Endothelial cell of umbilical vein (primary cell): ENCODE measurements at regions not wholly inside any gene's neighbourhood (a gene's known extent, or its start where the extent isn't known, plus 50 kb on each side); places are given as distances from the start of the nearest gene placed in this dataset.

Source experiments
- BruUV-seq: library from RNA; stranded (reverse); fragments of 400-500 nt; replicated peaks from 2 replicates; lab custom pipeline; 2021; lab: Mats Ljungman, UMichigan
- CTCF ChIA-PET: fragments of 300-600, 350-600 bp; sonication (Branson Sonifier 250); formaldehyde crosslinking; loops from one replicate; lab custom pipeline; 2021; ENCODE audit warnings: antibody characterized with exemption, inconsistent platforms; lab: Charles Lee
- POLR2A ChIA-PET: fragments of 300-600, 350-600 bp; sonication (Branson Sonifier 250); formaldehyde crosslinking; loops from one replicate; lab custom pipeline; 2021; ENCODE audit warnings: antibody characterized with exemption, inconsistent platforms; lab: Charles Lee
- DNase-seq: peaks from one replicate; pipeline ENCODE4 v3.0.0-alpha.2; 2011; ENCODE audit warnings: low read depth, low spot score
- FAIRE-seq: peaks from 2 replicates; lab custom pipeline; 2011; peaks lifted over from hg19 to GRCh38; lab: Jason Lieb, UNC
- H2AFZ ChIP-seq: 2 replicates; pipeline ENCODE4 v1.6.0; 2012; ENCODE audit warnings: low read depth, low read length, control low read depth, inconsistent platforms
- H3K27ac ChIP-seq: 2 replicates; pipeline ENCODE4 v1.5.1; 2011; ENCODE audit warnings: low read depth, mild to moderate bottlenecking, control low read depth, low read length, moderate library complexity; ENCODE audit not compliant: insufficient read depth
- H3K27me3 ChIP-seq, 2 experiments: 2 replicates each; pipeline versions ENCODE4 v1.6.0 to v1.6.1; 2011; ENCODE audit warnings: low read length in 2 of 2, mixed read lengths in 1 of 2; ENCODE audit not compliant: control insufficient read depth in 2 of 2, insufficient read depth in 2 of 2
- H3K36me3 ChIP-seq, 2 experiments: 2 replicates in 1 of 2; 3 replicates in 1 of 2; pipeline ENCODE4 v1.5.1; 2011; ENCODE audit warnings: low read length in 2 of 2, mild to moderate bottlenecking in 1 of 2, moderate library complexity in 1 of 2; ENCODE audit not compliant: control insufficient read depth in 2 of 2, insufficient read depth in 2 of 2; ENCODE audit errors: extremely low read depth in 1 of 2
- H3K4me1 ChIP-seq: 3 replicates; pipeline ENCODE4 v1.5.1; 2011; ENCODE audit warnings: mild to moderate bottlenecking, low read length; ENCODE audit not compliant: control insufficient read depth, insufficient read depth; ENCODE audit errors: extremely low read depth
- H3K4me2 ChIP-seq: 2 replicates; pipeline ENCODE4 v1.6.1; 2011; ENCODE audit warnings: low read length, control low read depth, mixed read lengths; ENCODE audit not compliant: insufficient read depth
- H3K4me3 ChIP-seq, 3 experiments: fragments of 200-600 bp in 1 of 3; sonication (generic), shearing (Covaris generic) in 1 of 3; replicated peaks in 1 of 3; 2 replicates each; pipeline ENCODE4 v1.5.1; 2011 to 2016; ENCODE audit warnings: control low read depth in 3 of 3, low read length in 3 of 3, mild to moderate bottlenecking in 2 of 3, inconsistent platforms in 1 of 3, low read depth in 1 of 3, moderate library complexity in 1 of 3; ENCODE audit not compliant: insufficient read depth in 1 of 3
- H3K79me2 ChIP-seq: 2 replicates; pipeline ENCODE4 v1.6.0; 2012; ENCODE audit warnings: low read length, inconsistent platforms; ENCODE audit not compliant: control insufficient read depth, insufficient read depth
- H3K9ac ChIP-seq: replicated peaks from 2 replicates; pipeline ENCODE3; 2011; ENCODE audit warnings: low read length, control low read depth; ENCODE audit not compliant: insufficient read depth; ENCODE audit errors: extremely low read depth
- H3K9me1 ChIP-seq: replicated peaks from 3 replicates; pipeline ENCODE4 v1.6.0; 2011; ENCODE audit warnings: mild to moderate bottlenecking, low read length; ENCODE audit not compliant: control insufficient read depth, insufficient read depth; ENCODE audit errors: extremely low read depth
- H3K9me3 ChIP-seq: replicated peaks from 2 replicates; pipeline ENCODE4 v1.5.1; 2012; ENCODE audit warnings: low read length, inconsistent platforms; ENCODE audit not compliant: control insufficient read depth, insufficient read depth
- H4K20me1 ChIP-seq: replicated peaks from 2 replicates; pipeline ENCODE3; 2011; ENCODE audit warnings: mild to moderate bottlenecking, low read length; ENCODE audit not compliant: control insufficient read depth, insufficient read depth; ENCODE audit errors: extremely low read depth
- EZH2 ChIP-seq: IDR thresholded peaks from 2 replicates; pipeline ENCODE4 v1.6.1; 2012; ENCODE audit warnings: borderline replicate concordance, low read depth, mild to moderate bottlenecking, moderate library complexity, low read length, inconsistent platforms; ENCODE audit not compliant: severe bottlenecking
- FOS ChIP-seq: IDR thresholded peaks from 2 replicates; pipeline ENCODE4 v1.6.1; 2011; ENCODE audit warnings: mild to moderate bottlenecking, low read length, moderate library complexity, borderline replicate concordance; ENCODE audit not compliant: insufficient read depth
- GATA2 ChIP-seq: IDR thresholded peaks from 2 replicates; pipeline ENCODE4 v1.7.0; 2011; ENCODE audit warnings: low read depth, mild to moderate bottlenecking, moderate library complexity, mixed read lengths, low read length; ENCODE audit not compliant: insufficient read length, insufficient read depth
- JUN ChIP-seq: IDR thresholded peaks from 2 replicates; pipeline ENCODE4 v1.6.1; 2011; ENCODE audit warnings: borderline replicate concordance, low read depth; ENCODE audit not compliant: insufficient read length, insufficient read depth
- MYC ChIP-seq: IDR thresholded peaks from one replicate; pipeline ENCODE4 v1.6.1; 2011; ENCODE audit warnings: mild to moderate bottlenecking, low read depth, low read length
- POLR2A ChIP-seq: IDR thresholded peaks from 2 replicates; pipeline ENCODE4 v1.6.1; 2012; ENCODE audit warnings: low read depth, mild to moderate bottlenecking, control low read depth, low read length
- POLR2AphosphoS5 ChIP-seq: IDR thresholded peaks from 2 replicates; pipeline ENCODE4 v1.6.1; 2012; ENCODE audit warnings: low read depth, mild to moderate bottlenecking, control low read depth, low read length, moderate library complexity; ENCODE audit not compliant: insufficient read depth
- dilution Hi-C: fragments of 300-500 bp; cut with MboI; formaldehyde crosslinking; loops from one replicate; pipeline ENCODE4 v1.15.0; 2019; ENCODE audit warnings: low sequenced_read_pairs; ENCODE audit not compliant: extremely low pct_ligation_motif_present
- intact Hi-C: fragments of 100-400 bp; cut with micrococcal nuclease; formaldehyde crosslinking; loops from one replicate; pipeline ENCODE4 v1.10.0; 2022
- TF ChIP-seq, protein P1 (sequence below), 2 donors: IDR thresholded peaks; 1 replicate in 1 of 2; 2 replicates in 1 of 2; pipeline ENCODE4 v1.5.1; 2011; ENCODE audit warnings: low read length in 2 of 2, mild to moderate bottlenecking in 2 of 2, moderate library complexity in 2 of 2, control low read depth in 1 of 2, inconsistent platforms in 1 of 2, low read depth in 1 of 2; ENCODE audit not compliant: insufficient read depth in 1 of 2; ENCODE audit errors: extremely low read depth in 1 of 2
- TF ChIP-seq, protein P2 (sequence below): IDR thresholded peaks from 2 replicates; pipeline ENCODE4 v1.6.1; 2011; ENCODE audit not compliant: insufficient read depth, insufficient read length

DNA sequence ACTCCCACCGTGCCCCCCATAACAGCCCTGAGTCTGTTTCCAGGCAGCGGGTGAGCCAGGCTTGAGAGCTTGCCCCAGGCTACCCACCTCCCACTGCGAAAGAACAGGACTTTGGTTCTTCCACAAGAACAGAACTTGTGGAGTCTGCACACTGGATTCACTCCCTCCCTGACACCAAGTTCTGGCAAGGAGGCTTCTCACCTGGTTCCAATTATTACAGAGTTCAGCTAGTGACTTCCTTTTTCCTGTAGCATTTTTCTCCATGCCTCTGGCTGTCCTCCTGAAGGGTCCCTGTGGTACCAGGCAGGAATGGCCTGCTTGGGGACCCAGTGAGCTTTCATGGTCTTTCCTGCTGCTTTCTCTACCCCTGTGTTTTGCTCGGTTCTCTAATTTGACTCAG, 208.6 kb upstream of the SFRP2 start:
- FAIRE-seq (no peak), DNase-seq (no peak)
- dilution Hi-C loops (no loop called here), intact Hi-C loops (no loop called here)
- H3K9ac ChIP-seq, result no peak overlapping the region
- TF ChIP-seq GATA2 (no peak), FOS (no peak), EZH2 (no peak), MYC (no peak), POLR2A (no peak), POLR2AphosphoS5 (no peak), JUN (no peak)
- TF ChIP-seq, protein P1, sequence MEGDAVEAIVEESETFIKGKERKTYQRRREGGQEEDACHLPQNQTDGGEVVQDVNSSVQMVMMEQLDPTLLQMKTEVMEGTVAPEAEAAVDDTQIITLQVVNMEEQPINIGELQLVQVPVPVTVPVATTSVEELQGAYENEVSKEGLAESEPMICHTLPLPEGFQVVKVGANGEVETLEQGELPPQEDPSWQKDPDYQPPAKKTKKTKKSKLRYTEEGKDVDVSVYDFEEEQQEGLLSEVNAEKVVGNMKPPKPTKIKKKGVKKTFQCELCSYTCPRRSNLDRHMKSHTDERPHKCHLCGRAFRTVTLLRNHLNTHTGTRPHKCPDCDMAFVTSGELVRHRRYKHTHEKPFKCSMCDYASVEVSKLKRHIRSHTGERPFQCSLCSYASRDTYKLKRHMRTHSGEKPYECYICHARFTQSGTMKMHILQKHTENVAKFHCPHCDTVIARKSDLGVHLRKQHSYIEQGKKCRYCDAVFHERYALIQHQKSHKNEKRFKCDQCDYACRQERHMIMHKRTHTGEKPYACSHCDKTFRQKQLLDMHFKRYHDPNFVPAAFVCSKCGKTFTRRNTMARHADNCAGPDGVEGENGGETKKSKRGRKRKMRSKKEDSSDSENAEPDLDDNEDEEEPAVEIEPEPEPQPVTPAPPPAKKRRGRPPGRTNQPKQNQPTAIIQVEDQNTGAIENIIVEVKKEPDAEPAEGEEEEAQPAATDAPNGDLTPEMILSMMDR (IDR thresholded peaks at IDR 0.05; ENCODE audit: extremely low read depth in 1 of 2, insufficient read depth in 1 of 2, low read depth in 1 of 2, low read length in 2 of 2), result no peak
- TF ChIP-seq, protein P2, sequence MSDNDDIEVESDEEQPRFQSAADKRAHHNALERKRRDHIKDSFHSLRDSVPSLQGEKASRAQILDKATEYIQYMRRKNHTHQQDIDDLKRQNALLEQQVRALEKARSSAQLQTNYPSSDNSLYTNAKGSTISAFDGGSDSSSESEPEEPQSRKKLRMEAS, result no peak
- H3K36me3 ChIP-seq, result no peaks in the 10 kb centered on the region
- H3K27ac ChIP-seq, result no peak overlapping the region
- BruUV-seq, result no TSS peak
- ChIA-PET POLR2A (no interaction called here), CTCF (no interaction called here)
- H3K79me2 ChIP-seq, result no peaks in the 10 kb centered on the region
- H3K9me3 ChIP-seq, result no peaks in the 10 kb centered on the region
- H3K4me2 ChIP-seq, result no peak overlapping the region
- no peaks in the 10 kb centered on the region for H3K9me1 ChIP-seq
- no peaks in the 10 kb centered on the region for H4K20me1 ChIP-seq
- no peak overlapping the region for H2AFZ ChIP-seq
- no peaks in the 10 kb centered on the region for H3K4me1 ChIP-seq
- H3K4me3 ChIP-seq, result no peak overlapping the region
- H3K27me3 ChIP-seq, result no peaks in the 10 kb centered on the region
